Iris pigment epithelial cell (primary cell): ENCODE measurements at regions not wholly inside any gene's neighbourhood (a gene's known extent, or its start where the extent isn't known, plus 50 kb on each side); places are given as distances from the start of the nearest gene placed in this dataset.
"Not testable (repeated sequence)": the region's sequence is repeated elsewhere in the genome, so short reads cannot be mapped to it uniquely, and the experiment has no call there.

Source experiments
- DNase-seq: peaks from one replicate; pipeline ENCODE4 v3.0.0-alpha.2; 2011; ENCODE audit warnings: low read depth

DNA sequence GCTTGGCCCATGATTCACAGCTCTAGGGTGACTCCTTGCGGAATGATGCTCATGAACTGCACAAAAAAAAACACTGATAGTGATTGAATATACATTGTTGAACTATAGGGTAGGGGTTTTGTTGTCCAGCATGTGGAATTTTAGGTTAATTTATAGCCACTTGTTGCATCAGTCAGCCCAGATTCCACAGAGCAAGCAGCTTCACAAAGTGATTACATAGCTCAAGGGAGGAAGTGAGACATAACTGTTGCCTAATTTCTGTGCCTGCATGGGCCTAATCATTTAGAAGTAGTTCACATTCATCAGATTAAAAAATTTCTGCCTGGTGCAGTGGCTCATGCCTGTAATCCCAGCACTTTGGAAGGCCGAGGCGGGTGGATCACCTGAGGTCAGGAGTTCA lies 142.2 kb upstream of the ZNF722 start:
- peak; percentile 1 for DNase-seq

- DNase-seq, result no peak
Measured at GRCh38 chr7:63867127-63867526, 131.5 kb upstream of the ZNF722 start.

DNA sequence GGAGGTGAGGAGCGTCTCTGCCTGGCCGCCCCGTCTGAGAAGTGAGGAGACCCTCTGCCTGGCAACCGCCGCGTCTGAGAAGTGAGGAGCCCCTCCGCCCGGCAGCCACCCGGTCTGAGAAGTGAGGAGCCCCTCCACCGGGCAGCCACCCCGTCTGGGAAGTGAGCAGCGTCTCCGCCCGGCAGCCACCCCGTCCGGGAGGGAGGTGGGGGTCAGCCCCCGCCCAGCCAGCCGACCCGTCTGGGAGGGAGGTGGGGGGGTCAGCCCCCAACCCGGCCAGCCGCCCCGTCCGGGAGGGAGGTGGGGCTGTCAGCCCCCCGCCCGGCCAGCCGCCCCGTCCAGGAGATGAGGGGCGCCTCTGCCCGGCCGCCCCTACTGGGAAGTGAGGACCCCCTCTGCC lies 124.4 kb upstream of the ZNF722 start:
- DNase-seq, result not testable (repeated sequence)

- DNase-seq, result no peak
Measured at GRCh38 chr7:63876707-63877322, 121.8 kb upstream of the ZNF722 start.

DNA sequence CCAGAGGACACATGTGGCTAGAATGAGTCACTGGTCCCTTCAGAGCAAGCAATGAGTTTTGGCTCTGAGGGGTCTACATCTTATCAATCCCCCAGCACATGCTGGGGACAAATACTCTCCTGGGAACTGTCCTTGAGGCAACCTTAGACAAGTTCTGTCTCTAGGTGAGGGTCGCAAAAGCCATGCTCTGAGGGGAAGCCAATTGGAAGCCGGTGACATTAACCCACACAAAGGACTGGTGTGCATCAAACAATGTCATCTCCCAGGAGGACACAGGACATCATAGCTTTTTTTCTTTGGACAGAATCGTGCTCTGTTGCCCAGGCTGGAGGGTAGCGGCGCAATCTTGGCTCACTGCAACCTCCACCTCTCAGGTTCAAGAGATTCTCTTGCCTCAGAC lies 111.6 kb upstream of the ZNF722 start:
- no peak for DNase-seq

DNA sequence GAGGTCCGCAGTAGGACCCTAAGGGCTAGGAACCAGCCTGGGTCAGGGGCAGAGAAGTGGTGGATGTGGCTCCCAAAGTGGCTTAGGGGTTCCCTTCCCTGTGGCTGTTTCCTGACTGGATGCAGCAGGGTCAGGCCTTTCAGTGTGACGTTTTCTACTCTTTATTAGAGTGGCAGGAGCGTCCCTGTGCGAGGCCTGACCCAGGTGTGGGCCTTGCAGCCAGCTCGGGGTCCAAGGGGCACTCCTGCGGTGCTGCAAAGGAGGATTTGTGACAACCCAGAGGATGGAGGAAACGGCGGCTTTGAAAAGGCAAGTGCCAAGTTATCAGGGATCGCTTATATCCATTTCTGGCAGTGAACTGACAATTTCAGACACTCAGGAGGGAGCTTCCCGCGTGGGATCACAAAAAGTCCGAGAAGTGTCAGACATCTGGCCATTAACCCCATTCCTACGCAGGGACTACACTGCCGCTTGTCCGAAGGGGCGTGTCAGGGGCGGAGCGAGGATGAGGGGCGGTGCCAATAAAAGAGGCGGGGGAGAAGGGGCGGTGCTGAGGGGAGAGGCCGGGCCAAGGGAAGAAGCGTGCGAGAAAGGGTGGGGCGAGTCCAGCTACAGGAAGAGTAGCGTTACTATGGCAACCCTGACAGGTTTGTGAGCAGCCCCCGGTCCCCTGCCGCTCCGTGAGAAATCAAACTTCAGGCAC lies 98.8 kb upstream of the ZNF722 start:
- no peak for DNase-seq

GRCh38 chr7:63900394-63901203 lies 98.0 kb upstream of the ZNF722 start:
- DNase-seq, result peak; percentile 3

- DNase-seq, result not testable (repeated sequence)
Measured at GRCh38 chr7:63901204-63901506, 97.5 kb upstream of the ZNF722 start.

- no peak for DNase-seq
Measured at GRCh38 chr7:63918986-63919385, 79.7 kb upstream of the ZNF722 start.

DNA sequence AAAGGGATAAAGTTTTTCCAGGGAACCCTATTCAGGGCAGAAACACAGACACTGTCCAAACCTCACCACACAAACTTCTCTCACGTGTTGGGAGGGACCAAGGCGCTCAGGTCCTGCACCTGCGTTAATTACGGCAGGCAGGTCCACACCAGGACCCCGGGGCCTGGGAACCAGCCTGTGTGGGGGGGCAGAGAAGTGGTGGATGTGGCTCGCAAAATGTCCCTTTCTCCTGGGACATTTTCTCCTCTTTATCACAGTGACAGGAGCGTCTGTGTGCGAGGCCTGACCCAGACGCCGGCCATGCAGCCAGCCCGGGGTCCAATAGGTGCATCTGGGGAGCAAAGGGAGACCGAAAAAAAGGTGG lies 73.4 kb upstream of the ZNF722 start:
- DNase-seq, result no peak

GRCh38 chr7:63925626-63926460 lies 72.8 kb upstream of the ZNF722 start:
- DNase-seq, result peak; percentile 12

GRCh38 chr7:63927261-63927660 lies 71.4 kb upstream of the ZNF722 start:
- DNase-seq, result no peak

DNA sequence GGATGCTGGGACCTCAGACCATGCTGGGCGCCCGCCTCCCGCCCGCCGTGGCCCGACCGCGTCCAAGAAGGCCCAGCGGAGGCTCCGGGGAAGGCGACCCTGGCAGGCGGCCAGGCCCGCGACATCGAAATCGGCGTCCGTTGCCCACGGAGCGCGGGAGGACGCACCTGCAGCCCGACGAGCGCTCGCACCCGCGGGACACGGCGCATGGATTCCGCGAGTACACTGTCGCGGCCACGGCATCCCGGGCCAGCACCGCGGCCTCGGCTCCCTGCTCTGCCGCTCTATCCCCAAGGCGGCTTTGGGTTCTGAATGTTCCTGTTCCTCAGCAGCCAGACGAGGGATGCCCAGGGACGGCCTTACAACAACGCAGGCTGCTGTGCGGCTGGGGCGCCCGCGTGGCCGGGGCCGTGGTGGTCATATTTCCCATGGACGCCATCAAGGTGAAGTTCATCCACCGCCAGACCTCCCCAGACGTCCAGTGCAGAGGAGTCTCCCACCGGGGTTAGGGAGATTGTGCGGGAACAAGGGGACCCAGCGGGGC lies 67.5 kb upstream of the ZNF722 start:
- DNase-seq, result no peak

DNA sequence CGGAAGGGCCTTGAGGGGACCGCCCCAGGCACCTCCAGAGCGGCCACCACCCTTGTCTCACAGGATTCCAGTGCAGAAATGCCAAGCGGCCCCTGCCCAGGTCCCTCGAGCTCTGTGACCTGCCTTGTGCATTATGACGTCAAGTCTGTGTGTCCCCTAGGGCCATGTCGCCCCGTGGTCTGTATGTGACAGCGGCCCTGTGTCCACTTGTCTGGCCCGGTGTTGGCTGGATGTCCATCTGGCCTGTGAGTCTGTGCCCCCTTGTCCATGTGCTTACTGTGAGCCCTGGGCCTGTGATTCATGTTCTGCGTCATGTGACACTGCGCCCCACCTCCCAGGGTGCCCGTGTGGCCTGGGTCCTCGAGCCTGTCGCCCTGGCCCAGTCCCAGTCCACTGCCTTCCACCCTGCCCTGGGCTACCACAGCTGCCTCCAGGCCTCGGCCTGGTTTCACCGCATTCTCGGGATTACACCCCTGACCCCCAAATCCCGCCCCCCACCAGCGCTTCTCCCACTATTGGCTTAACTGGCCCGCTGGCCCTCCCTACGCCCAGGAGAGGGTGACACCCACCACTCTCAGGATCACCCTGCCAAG lies 66.6 kb upstream of the ZNF722 start:
- no peak for DNase-seq
